ENCODE measurements at regions not wholly inside any gene's neighbourhood (a gene's known extent, or its start where the extent isn't known, plus 50 kb on each side); places are given as distances from the start of the nearest gene placed in this dataset.

DNA sequence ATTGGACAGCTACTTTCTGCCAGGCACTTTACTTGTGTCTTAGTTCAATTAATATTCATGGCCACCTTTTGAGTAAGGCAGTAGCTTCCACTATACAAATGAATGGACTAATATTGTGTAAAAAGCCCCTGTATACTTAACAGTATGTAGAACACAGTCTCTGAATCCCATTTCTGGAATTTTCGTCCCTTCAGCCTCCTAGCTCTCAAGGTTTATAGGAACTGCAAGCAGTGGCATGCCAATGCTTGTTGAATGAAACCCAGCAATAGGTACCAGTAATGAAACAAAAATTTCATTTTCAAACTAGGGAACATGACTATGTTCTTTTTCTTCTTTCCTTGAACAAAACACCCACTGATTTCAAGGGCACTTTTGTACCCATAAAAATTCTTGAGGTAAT is 361.6 kb downstream of the TDRD3 start:
- DNase-seq = no peak

DNA sequence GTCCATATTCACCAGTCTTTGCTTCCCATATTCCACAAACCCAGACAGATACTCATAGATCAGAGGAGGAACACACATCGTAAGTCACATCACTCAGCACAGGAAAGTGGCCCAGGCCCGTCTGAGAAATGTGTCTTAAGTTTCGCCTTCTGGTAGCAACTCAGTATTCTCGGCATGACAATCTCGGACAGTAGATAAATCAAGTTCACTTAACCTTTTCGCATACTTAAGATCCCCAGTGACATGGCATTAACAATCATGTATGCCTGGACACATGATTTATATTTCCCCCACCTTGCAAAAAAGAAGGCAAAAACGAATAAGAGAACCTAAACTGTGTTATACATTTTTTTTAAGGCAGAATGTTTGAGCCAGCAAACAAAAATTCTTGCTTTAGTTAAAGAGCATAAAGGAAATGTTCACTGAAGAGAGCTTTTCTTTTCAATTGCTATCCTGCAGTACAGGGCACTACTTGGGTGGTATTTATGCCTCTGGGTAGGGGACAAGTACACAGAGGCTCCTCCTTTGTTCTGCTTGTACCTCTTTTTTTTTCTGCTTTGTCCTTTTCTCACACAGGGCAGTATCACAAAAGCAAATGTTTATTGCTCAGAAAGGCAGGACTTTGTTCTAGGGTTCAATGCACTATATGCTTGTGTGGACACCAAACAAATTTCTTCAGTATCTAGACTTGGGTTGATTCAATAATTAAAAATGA is 360.6 kb downstream of the TDRD3 start:
- no peak for DNase-seq

DNA sequence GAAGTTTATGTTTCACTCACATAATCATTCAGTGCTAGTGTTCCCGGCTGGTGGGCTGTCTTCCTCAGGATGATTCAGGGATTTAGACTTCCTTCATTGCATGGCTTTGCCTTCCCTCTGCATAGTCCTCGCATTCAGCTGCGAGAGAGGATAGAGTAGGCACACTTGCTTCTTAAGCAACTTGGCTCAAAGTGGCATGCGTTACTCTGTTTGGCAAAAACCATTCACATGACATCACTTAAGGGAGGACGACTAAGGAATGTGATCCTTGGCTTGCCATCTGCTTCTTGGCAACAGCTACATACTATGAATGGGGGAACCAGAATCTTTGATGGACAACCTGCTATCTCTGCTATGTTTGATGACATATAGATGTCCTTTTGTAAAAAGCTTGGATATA is 359.3 kb downstream of the TDRD3 start:
- DNase-seq = no peak

DNA sequence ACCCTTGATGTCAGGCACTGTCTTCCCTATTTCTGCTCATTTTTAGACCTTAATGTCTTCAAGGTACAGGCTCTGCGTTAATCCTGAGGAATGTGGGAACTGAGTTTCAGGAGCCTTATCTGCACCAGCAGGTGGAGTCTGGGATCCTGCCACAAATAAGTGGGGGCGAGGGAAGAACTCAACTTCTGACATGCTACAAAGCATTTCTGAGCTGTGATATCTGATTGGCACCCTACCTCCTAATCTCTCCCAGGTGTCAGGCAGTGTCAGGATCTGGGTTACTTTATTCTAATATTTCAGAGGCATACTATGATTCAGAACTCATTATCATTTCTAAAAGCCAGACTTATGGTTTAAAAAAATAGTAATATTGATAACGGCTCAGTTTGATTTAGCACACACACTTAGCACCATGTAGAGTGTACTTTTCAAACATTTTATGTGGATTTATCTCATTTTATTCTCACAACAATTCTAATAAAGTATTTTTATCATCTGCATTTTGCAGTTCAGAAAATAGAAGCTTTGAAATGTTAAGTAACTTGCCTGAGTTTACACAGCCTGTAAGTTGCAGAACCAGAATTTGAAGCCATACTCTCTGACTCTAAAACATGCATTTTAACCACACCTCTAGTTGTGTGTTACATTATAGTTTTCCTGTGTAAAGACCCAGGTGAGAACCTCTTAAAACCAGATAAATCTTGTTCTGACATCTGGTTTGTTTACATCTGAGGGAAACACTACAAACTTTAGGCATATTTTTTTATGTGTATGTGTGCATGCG is 358.6 kb downstream of the TDRD3 start:
- DNase-seq = no peak

DNA sequence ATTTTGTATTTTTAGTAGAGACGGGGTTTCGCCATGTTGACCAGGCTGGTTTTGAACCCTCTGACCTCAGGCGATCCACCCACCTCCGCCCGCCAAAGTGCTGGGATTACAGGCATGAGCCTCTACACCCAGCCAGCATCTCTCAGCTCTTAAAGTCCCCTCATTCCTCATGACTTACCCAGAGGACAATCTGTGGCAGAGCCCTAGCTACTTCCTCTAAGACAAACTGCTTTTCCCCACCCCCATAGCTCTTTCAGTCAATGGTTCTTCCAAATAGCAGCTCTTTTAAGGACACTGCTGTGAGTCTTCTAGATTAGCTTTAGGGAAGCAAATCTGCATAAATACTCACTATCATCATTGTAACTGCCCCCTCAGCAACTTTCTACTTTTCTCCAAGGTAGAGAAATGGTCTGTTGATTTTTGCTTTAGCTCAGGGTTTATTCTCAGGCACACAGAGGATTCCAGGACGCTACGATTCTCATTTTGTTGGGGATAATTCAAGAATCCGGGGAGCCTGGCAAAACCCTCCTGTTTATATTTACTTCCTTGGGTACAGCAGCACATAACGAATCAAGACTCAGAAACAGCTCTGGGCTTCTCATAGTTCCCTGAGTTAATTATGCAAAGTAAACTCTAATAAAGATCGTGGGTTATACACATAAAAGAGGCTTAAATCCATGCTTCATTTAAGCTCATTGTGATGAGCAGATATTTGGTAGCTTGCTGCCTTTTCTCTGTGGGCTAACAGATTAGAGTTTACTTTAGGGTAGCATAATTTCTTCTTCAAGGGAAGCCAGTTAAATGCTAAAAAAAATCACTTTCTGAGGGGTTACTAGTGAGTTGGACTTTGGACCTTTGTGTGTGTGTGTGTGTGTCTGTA is 357.4 kb downstream of the TDRD3 start:
- DNase-seq = no peak

DNA sequence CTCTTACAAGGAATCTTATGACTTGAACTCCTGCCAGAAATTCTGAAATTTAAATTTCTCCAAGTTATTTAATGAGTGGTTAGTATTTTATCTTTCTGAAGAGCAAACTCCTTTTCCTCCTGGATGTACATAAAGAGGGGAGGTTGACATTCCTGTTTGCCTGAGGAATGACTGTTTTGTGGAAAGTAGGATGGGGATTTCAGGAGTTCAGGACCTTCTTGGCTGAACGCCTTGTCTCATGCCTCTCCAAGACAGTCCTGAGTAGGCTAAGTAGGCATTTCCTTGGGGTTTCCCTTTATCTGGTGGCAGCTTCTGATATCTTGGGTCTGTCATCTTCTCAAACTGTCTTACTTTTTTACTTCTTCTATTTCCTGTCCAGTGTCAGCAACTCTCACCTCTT is 356.6 kb downstream of the TDRD3 start:
- DNase-seq = no peak

DNA sequence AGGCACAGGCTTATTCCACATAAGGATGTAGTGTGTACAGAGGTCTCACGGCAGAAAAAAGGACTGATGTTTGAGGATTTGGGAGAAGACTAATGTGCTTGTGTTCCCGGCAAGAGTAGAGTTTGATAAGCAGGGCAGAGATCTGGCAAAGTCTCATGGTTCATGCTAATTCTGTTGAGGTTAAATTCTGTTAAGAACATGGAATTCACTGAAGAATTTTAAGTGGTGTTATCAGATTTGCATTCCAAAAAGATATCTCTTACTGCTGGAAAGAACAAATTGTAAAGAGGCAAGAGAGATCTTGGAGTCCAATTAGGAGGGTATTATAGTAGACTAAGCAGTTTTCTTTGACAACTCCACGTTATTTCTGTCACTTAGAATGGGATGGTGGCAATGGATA is 348.3 kb downstream of the TDRD3 start:
- no peak for DNase-seq

DNA sequence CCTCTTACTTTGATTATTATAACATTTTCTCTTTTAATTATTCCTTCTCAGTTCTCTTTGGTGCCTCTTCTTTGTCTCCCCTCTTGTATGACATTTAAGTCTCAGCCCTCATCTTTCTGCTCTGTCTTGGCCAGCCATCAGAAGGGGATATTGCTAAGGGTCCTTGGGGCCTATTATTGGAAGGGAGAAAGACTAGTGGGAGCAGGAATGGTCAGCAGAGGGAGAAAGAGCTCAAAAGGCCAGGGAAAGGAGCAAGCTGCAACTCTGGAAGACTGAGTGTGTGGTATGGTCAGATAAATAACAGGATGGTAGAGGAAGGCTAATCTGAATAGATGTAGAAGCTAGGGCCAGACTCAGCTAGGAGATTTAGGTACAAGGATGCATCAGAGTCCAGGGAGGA is 336.9 kb downstream of the TDRD3 start:
- DNase-seq = no peak

DNA sequence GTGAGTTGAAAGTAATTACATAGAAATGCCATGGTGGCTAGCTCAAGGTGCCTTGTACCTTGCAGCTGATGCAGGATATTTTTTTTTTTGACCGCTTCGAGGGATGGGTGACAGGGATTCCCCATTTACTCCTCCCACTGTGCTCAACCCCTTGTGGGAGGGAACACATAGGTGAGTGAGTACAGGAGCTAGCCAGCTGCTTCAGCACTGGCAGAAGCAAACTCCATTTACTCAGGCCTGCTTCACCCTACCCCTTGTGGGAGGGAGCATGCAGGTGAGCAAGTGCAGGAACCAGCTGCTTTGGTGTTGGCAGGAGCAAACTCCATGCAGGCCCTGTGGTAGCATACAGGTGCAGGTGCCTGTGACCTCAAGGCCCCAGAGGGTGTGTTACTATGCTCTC is 330.1 kb downstream of the TDRD3 start:
- DNase-seq = no peak

DNA sequence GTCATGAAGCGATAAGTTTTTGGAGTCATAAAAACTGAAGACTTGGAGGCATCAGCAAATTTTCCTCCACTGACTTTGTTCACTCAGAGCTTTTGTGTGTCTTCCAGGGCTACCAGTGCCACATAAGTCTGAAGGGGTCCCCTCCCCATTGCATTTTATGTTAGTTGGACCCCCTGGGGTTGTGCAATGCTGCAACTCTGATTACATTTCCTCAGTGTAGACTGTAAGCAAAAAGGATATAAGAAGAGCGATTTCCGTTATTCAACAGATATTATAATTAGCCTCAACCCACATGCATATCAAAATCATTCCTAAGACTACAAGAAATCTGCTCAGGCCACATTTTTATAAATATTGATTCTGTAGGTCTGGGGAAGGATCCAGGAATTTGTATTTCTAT is 324.0 kb downstream of the TDRD3 start:
- DNase-seq = no peak

DNA sequence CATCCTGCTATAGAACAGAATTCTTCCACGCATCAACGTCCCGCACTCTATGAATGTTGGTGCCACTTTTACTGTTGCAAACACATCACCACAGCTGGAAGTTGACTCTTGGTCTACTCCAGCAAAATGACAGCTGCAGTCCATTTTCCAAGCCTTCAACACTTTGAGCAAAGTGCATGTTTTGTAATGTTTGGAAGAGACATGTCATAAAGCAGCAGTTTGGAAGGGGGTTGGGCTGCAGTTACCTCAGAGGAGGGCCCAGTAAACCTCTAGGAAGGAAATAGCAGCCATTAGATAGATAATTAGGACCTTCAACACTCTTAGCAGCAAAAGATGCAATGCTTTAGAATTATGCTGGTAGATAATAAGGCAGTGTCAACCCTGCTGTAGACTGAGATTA is 323.6 kb downstream of the TDRD3 start:
- no peak for DNase-seq

DNA sequence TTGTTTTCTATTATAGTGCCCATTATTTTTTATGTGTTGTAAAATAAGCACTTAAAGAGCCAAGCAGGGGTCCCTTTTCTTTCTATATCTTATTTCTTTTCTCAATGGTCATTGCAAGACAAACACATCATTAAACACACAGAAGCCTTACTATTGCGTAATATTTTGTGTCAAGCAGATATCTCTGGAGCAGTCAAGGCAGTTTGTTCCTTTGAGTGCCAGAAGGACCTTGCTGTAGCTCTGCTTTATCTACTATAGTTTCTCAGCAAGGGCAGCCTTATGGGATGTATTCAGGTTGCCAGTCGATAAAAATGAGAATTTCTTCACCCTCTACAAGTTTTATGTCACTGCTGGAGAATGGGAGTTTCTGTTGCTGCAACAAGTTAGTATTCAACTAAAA is 319.3 kb downstream of the TDRD3 start:
- DNase-seq = no peak

DNA sequence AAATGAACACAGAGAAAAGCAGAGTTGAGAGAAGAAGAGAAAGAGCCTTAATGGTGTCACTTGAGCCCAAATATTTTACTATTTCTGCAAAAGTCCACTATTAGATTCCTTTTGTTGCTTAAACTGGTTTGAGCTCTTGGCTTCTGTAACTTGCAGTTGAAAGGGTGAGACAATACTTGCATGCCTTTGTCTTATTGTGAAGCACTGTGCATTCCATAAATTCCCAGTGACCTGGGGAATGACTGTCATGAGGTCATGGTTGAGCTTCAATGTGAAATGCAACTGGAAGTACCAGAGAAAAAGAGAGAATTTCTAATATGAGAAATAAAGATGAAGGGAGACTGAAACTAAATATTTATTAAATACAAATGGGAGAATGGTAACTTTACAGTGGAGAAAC is 310.9 kb downstream of the TDRD3 start:
- DNase-seq = no peak

DNA sequence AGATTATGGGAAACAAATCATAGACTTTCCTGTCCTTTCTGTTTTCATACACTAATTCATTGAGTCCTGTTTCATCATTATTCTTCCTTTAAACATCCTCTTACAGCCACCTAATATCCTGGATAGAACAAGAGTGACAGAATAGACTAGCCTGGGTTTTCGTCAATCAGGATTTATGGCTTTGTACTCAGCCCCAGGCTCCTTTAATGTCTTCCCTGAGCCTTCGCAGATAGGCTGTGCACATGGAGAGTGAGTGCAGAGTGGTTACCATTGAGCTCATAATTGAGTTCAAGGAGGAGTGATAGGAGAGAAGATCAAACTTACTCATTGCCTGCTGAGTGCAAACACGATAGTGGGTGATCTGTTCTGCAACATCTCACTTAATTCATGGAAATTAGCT is 304.9 kb downstream of the TDRD3 start:
- no peak for DNase-seq

DNA sequence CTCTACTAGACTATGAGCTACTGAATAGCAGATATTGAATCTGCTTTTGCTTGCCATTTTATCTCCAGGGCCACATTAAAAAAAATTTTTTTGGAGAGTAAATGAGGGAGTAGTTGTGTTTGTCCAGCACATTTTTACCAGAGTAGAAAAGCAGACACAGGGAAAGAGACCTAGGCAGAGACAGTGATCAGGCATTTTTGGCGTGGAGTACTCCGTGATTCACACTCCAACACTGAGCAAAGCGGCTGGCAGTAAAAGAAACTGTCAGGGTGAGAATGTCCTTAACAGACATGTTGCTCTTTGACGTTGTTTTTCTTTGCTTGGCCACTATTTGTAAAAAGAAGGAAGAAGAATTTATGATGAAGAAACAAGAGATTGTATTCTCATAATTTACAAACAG is 304.0 kb downstream of the TDRD3 start:
- DNase-seq = no peak

DNA sequence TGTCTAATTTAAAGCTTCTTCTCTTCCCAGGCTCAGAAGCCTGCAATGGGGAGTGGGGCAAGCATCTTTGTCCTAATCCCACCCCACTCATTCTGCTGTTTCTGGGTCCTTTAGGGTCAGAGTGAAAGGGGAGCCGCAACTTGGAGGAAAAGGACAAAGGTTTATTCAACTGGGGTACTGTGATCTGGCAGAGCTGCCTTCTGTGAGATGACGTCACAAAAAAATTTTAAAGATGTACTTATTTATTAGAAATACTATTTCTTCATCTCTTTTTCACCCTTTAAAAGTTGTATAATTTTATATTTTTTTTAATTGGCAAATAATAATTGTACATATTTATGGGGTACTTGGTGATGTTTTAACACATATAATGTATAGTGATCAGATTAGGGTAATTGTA is 302.6 kb downstream of the TDRD3 start:
- no peak for DNase-seq

DNA sequence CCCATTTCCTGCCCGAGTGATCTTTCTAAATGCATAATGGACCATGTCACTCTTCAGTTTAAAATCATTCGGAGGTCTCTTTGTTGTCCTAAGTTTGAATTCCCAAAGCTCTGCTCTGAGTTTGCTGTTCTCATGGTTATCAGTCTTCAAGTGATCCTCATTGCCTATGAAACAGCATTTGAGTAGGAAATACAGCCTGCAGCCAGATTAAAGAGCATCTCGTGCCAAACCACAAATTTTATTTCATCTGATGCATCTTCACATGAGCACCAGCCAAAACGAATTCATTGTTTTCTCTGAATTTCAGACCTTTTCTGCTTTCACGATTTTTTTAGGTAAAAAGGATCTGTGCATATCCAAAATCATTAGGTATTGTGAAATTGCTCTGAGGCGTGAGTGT is 299.6 kb downstream of the TDRD3 start:
- no peak for DNase-seq

DNA sequence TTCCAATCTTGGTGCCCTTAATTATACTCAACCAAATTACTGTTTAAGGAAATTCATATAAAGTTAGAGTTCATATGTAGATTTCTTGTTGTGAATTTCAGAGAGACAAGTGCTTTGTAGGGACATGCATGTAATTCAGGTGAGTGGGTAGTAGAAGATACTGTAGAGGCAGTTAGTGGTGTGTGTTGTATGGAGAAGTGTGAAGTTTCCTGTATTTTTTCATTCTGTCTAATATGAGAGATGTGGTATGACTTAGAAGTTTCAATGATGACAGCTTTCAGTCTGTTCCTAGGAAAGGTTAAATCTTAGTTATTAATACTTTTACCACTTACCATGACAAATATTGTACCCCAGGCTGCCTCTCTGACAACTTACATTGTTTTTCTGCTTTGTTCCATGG is 294.2 kb downstream of the TDRD3 start:
- no peak for DNase-seq

DNA sequence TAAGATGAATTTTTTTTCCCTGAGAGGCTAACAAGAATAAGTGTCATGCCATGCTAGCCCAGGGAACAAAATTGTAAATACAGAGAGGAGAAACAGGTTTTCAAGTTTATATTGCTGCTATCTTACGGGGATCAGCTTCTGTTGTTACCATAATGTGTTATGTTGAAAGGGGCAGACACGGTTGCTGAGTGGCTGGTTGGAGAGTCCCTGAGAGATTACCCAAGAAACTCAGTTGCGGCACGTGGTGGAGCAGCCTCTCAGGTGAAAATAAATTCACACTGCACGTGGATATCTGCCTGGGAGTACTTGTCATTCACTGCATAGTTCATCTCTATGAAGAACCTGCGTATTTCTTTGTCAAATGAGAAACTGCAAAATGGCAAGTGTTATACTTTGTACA is 293.6 kb downstream of the TDRD3 start:
- DNase-seq = no peak

DNA sequence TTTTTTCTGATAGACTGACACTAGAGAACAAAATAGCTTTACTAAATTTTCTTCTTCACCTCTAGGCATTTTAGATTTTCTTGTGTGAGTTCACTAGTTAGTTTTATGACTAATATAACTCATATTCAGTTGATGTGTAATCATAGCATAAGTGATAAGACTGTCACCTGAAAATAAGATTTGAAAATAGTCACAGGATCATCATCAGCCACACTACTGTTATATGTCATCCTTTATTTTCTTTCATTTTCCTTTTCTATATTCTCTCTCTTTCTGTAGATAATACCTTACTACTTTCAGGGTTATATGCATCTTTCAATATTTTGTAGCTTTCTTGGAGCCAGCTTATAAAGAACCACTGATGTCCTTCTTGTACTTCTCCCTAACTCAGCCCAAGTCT is 292.6 kb downstream of the TDRD3 start:
- no peak for DNase-seq

DNA sequence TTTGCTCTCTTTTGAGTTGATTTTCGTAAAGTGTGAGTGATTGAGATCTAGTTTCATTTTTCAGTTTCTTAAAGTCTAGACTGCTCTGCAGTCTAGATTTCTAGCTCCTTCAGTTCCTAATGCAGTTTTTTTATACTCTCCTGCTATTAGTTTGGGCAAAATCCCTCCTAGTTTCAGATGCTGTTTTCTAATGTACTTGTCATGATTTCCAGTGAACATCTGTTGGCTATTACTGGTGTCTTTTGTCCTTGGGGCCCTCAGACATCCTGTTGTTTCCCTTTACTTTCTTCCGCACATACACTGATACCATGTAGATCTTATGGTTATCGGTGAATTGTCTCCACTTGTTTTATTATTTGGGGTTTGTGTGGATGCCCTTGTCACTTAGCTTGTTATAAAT is 292.1 kb downstream of the TDRD3 start:
- peak; percentile 10 for DNase-seq

DNA sequence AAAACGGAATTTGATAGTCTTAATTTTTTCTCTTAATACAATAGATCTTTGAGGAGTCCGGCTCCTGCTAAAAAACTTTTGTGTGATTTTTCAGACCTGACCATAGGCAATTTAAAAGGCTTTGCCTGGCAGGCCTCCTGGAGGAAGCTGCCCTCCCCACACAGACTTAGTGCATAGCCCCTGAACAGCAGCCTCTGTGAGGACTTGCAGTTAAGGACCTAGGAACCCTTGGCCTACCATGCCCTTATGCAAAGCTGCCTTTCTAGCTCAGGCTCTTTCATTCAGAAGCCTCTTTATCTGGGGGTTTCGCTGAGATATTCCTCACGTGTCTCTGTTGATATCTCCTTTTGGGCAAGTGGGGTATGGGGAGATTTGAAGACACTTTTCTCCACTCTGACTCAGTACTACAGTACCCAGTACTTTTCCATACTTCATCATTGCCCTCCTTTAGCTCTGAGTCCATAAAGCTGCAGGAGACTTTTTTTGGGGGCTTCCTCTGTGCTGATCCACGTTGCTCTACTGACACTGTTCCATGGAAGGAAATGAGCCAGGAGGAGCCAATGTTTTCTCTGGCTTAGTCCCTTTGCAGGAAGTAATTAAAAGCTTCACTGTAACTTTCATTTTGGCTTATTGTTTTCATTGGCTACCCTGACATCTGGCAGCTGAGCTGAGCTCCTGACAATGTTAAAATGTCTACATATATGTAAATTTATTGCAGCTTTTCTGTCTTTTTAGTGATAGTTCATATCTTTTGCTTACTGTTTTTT is 283.1 kb downstream of the TDRD3 start:
- no peak for DNase-seq

DNA sequence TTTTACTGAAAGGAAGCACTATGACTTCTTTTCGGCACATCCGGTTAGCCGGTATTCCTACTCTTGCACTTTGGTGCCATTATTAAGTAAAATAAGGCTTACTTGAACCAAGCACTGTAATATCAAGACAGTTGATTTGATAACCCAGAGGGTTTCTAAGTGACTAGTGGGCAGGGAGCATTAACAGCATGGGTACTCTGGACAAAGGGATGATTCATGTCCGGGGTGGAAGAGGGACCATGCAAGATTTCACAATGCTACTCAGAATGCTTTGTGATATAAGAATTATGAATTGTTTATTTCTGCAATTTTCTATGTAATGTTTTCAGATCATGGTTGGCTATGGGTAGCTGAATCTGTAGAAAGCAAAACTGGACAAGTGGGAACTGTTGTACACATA is 282.1 kb downstream of the TDRD3 start:
- DNase-seq = no peak
